OCI-LY7 (cell line): ENCODE measurements at regions not wholly inside any gene's neighbourhood (a gene's known extent, or its start where the extent isn't known, plus 50 kb on each side); places are given as distances from the start of the nearest gene placed in this dataset.

ENCODE experiments used
- CTCF ChIP-seq: fragments of 200-600 bp; sonication (generic); conservative IDR thresholded peaks from 2 replicates; pipeline ENCODE4 v1.5.1; 2014; ENCODE audit warnings: mild to moderate bottlenecking, antibody characterized with exemption, low read length, moderate library complexity, mixed read lengths
- EZH2phosphoT487 ChIP-seq: fragments of 200-600 bp; sonication (generic); IDR thresholded peaks from 2 replicates; pipeline ENCODE4 v1.6.1; 2018; ENCODE audit warnings: low read depth, borderline replicate concordance, mild to moderate bottlenecking, mixed run types, antibody characterized with exemption, low read length, moderate library complexity, mixed read lengths

GRCh38 chr3:151620071-151620470 lies 113.7 kb upstream of the AADACL2 start:
- TF ChIP-seq CTCF (no peak), EZH2phosphoT487 (no peak)
